ENCODE measurements at regions not wholly inside any gene's neighbourhood (a gene's known extent, or its start where the extent isn't known, plus 50 kb on each side); places are given as distances from the start of the nearest gene placed in this dataset.
"Not testable (repeated sequence)": the region's sequence is repeated elsewhere in the genome, so short reads cannot be mapped to it uniquely, and the experiment has no call there.

DNA sequence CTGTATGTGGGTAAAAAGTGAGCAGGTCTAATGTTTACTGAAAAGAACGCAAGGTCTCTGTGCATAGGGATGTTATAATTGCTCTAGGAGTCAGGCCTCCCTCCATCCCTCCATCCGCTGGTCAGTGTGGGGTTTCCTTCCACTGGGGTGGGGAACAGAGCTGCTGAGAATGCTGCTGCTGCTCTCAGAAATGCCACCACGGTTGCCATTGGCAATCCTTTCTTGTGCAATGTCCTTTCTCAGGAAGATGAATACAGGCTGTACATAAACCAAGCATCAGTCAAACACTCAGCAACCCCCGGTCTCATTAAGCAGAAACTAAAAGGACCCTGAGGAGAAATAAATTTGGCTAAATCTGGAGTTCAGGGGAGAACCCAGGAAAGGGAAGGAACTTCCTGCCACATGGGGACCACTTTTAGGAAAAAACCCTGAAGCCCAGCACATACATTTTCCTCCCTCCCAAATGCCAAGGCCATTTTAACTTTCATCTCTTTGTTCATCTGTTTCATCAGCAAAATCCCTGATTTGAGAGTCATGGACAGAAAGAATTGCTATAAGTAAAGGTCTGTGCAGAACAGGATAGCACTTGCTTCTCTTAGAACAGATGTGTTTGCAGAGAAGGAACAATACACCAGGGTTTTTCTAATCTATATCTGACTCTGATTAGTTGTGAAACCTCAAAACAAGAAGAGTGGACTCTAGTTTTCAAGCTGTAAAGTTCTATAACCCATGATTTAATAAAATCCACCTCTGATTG, 70.4 kb upstream of the SLC1A3 start:
- TF ChIP-seq MAX (IDR thresholded peaks at IDR 0.05; ENCODE audit: low read depth, low read length) (no peak), MYC (IDR thresholded peaks at IDR 0.05; ENCODE audit: low read depth, low read length) (no peak), POLR2A (IDR thresholded peaks at IDR 0.05; ENCODE audit: extremely low read depth, insufficient read length) (no peak)
- TF ChIP-seq, protein P1, sequence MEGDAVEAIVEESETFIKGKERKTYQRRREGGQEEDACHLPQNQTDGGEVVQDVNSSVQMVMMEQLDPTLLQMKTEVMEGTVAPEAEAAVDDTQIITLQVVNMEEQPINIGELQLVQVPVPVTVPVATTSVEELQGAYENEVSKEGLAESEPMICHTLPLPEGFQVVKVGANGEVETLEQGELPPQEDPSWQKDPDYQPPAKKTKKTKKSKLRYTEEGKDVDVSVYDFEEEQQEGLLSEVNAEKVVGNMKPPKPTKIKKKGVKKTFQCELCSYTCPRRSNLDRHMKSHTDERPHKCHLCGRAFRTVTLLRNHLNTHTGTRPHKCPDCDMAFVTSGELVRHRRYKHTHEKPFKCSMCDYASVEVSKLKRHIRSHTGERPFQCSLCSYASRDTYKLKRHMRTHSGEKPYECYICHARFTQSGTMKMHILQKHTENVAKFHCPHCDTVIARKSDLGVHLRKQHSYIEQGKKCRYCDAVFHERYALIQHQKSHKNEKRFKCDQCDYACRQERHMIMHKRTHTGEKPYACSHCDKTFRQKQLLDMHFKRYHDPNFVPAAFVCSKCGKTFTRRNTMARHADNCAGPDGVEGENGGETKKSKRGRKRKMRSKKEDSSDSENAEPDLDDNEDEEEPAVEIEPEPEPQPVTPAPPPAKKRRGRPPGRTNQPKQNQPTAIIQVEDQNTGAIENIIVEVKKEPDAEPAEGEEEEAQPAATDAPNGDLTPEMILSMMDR (IDR thresholded peaks at IDR 0.05; ENCODE audit: low read depth, low read length) = no peak
- DNase-seq (ENCODE audit: low read depth) = no peak
- H3K4me3 ChIP-seq (ENCODE audit: low read depth, low read length) = no peak overlapping the region

GRCh38 chr5:36536616-36537005, 69.8 kb upstream of the SLC1A3 start:
- TF ChIP-seq MAX (IDR thresholded peaks at IDR 0.05; ENCODE audit: low read depth, low read length) (no peak), POLR2A (IDR thresholded peaks at IDR 0.05; ENCODE audit: extremely low read depth, insufficient read length) (no peak), MYC (IDR thresholded peaks at IDR 0.05; ENCODE audit: low read depth, low read length) (no peak)
- TF ChIP-seq, protein P1 (IDR thresholded peaks at IDR 0.05; ENCODE audit: low read depth, low read length) = no peak
- no peak for DNase-seq (ENCODE audit: low read depth)
- no peak overlapping the region for H3K4me3 ChIP-seq (ENCODE audit: low read depth, low read length)

GRCh38 chr5:36537724-36538123, 68.7 kb upstream of the SLC1A3 start:
- TF ChIP-seq MYC (IDR thresholded peaks at IDR 0.05; ENCODE audit: low read depth, low read length) = no peak
- no peak for DNase-seq (ENCODE audit: low read depth)
- H3K4me3 ChIP-seq (ENCODE audit: low read depth, low read length) = no peak overlapping the region

DNA sequence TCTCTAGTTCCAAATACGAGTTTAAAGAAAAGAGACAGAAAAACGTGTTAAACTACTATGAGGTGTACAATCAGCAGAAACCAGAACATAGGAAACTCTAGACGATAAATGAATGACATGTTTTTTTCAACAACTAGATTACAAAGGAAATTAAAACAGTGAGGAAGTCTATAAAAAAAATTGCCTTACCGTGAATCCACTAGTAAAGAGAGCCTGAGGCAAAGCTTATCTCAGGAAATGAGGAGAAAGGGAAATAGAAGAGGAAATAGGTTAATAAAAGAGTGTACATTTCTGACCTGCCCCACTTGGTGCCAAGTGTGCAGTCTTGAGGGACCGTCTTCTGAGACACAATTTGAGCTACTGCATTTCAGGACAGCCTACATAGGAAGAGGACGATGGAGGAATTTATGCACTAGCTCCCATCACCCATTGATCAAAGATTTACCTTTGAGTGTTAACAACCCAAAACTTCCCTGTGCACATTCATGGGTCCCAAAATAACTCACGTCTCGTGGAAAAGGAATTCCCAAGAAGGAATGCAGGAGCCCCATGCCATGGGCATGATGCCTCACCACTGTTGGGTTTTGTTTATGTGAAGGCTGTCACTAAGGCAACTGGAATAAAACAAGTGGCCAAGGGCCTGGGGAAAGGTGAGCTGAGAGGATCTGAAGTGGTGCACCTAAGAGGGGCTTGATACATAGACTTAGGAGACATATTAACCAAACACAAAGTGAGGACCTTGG, 53.6 kb upstream of the SLC1A3 start:
- no peak for TF ChIP-seq MYC (IDR thresholded peaks at IDR 0.05; ENCODE audit: low read depth, low read length)
- TF ChIP-seq MAX (IDR thresholded peaks at IDR 0.05; ENCODE audit: low read depth, low read length) = no peak
- TF ChIP-seq POLR2A (IDR thresholded peaks at IDR 0.05; ENCODE audit: extremely low read depth, insufficient read length) = no peak
- TF ChIP-seq, protein P1 (IDR thresholded peaks at IDR 0.05; ENCODE audit: low read depth, low read length) = no peak
- no peak overlapping the region for H3K4me3 ChIP-seq (ENCODE audit: low read depth, low read length)
- no peak for DNase-seq (ENCODE audit: low read depth)

DNA sequence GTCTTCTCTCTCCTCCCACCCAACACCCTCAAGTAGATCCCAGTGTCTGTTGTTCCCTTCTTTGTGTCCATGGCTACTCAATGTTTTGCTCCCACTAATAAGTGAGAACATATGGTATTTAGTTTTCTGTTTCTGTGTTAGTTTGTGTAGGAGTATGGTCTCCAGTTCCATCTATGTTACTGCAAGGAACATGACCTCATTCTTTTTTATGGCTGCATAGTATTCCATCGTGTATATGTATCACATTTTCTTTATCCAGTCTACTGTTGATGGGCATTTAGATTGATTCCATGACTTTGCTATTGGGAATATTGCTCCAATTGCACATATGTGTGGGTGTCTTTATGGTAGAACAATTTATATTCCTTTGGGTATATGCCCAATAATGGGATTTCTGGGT, 51.4 kb upstream of the SLC1A3 start:
- not testable (repeated sequence) for DNase-seq (ENCODE audit: low read depth); H3K4me3 ChIP-seq (ENCODE audit: low read depth, low read length)
